ENCODE measurements at regions not wholly inside any gene's neighbourhood (a gene's known extent, or its start where the extent isn't known, plus 50 kb on each side); places are given as distances from the start of the nearest gene placed in this dataset.

DNA sequence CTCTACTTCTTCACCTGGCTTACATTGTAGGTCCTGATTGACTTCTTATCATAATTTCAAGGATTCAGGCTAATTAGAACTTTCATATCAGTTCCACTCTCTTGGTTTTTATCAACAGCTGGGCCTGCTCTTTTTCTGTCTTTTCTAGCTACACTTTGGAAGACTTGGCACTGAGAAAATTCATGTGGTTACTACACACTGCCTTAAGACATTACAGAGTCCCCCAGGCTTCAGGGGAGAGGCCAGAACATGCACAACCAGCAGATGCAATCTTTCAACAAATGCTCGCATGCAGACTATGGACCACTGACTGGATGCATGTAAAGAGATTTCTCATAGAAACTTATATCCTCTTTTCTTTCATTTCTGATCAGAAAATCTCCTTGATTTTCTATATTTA is 423.5 kb downstream of the TUSC7 start:
- no peak for DNase-seq

DNA sequence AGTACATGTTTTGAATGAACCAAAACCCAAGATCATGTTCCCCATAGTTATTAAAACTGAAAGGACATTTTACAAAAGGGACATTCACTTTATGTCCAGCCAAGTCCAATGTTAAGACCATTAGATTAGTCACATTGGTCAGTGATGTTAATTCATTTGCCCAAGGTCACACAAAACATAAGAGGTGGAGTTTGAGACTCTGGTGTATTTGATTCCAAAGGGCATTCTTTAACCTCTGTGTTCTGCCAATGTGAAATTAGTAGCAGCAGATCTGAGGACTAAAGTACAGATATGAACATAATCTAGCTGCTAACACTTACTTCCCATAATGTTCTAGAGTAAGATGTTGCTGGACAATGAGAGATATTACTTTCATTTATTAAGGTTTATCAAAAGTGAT is 425.6 kb downstream of the TUSC7 start:
- DNase-seq = no peak

GRCh38 chr3:117136003-117136402 is 426.4 kb downstream of the TUSC7 start:
- no peak for DNase-seq

GRCh38 chr3:117137065-117137464 is 427.5 kb downstream of the TUSC7 start:
- no peak for DNase-seq

DNA sequence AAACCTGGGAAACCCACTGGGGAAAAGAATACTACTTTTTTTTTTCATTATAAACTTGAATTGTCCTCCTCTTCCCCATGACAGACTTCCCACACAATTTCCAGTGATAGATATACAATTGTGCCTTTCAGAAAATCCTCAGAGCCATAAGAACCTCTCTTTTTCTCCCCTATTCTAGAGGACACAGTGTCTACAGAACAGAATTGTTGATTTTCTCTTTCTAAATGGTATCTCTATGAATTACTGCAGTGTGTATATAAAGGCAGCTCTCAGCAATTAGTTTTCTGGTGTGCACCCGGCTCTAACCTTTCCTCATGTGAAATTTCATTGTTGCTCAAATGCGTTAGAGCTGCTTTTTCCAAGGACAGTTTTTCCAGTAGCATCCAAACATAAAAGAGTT is 430.1 kb downstream of the TUSC7 start:
- no peak for DNase-seq

- no peak for DNase-seq
These were observed 432.2 kb downstream of the TUSC7 start for GRCh38 chr3:117141812-117142211.

DNA sequence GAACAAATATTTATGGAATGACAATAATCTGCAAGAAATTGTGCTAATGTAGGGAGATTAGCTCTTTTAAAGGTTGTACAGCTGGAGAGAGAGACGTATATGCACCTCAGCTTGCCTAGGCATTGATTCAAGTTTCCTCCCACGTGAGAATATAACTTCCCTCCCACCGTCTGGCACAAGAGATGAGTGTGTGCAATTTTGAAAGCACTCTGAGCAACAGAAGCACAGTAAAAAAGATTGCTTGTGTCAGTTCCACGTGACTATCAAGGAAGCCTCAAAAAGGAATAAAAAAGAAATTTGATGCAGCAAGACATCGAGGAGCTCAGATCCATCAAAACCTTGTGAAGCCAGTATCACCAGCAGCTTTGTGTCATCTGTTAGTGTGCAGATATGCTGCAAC is 435.3 kb downstream of the TUSC7 start:
- DNase-seq = no peak

GRCh38 chr3:117145677-117146076 is 436.1 kb downstream of the TUSC7 start:
- DNase-seq = no peak

DNA sequence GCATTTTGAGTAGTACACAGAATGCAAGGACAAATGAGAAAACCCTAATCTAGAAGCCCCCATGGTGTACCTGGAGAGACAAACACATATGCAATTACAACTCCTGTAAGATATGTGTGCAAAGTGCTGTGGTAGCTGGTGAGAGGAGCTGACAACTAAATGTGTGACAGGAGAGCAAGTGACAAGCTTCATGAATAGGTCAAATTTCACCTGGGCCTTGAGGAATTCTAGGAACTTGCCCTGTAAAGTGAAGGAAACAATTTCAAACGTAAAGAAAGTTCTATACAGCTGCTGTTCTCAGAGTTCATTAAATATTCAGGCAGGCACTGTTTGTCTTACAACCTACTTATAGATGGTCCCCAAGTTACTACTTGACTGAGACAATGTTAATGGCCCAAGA is 437.0 kb downstream of the TUSC7 start:
- no peak for DNase-seq

DNA sequence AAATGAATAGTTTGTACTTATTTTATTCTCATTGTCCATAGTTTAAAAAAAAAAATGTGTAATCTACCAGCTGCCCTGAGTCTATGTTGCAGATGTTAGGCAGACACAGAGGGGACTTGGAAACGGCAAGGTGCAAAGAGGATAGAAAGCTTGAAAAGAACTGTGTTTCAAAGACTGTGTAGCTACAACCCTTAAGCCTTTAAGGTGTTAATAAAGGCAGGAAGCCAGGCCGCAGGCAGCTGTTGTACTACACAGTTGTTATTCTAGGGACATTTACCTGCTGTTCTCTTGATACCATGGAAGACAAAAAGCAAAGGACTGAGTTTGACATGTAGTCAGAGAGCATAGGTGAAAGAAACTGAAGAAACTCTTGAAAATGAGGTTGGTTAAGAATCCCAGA is 440.0 kb downstream of the TUSC7 start:
- DNase-seq = no peak

GRCh38 chr3:117150628-117151027 is 441.0 kb downstream of the TUSC7 start:
- DNase-seq = no peak

GRCh38 chr3:117160176-117160575 is 450.6 kb downstream of the TUSC7 start:
- no peak for DNase-seq

DNA sequence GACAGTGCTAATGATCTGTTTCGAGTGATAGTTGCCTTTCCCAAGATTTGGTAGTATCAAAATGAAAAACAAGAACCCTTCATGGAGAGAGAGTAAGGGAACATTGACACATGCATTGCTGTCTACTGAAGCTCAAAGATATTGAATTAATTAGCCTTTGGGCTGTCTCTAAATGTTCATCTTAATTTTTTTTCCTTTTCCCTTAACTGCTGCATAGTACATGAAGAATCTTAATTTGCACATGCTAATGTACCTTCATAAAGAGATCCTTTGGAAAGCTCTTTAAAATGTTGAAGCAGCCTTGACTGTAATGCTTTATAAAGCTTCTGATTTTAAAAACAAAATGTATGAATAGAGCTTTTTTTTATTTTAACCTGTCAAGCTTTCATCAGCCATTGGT is 452.2 kb downstream of the TUSC7 start:
- no peak for DNase-seq

DNA sequence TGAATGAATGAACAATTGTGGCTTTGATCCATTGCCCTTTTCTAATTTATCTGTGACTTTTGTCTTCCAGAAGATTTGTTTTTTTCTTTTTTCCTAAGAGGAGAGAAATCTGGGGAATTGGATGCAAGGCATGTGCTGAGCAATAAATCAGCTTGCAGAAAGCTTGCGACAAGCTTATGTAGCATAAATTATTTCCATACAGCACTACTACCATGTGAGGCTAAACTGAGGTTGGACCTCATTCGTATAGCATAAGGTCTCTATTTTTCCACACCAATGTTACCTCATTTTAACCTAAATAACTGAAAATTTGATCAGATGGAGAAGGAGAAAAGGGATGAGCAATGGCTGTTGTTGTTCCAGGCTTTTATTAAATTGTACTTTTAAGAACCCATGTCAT is 455.6 kb downstream of the TUSC7 start:
- no peak for DNase-seq

DNA sequence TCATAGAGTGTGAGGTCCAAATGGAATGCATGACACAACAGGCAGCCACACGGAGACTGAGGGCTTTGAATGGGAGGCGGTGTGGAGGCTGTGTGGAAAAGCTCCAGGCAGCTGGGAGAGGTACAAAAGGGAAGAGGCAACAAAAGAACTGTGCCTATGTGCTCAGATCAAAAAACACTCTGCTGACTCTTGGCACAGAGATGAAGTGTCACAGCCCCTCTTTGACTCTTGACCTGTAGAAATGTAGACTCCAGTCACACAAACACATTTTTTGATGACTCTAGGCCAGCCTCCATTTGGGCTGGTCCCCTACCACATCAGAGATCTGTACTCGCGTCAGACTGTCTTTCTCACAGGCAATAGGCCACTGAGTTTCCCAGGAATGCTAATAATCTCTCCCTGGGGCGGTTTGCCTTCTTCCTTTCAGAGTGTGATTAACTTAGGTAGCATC is 456.0 kb downstream of the TUSC7 start:
- DNase-seq = no peak

- DNase-seq = no peak
These were observed 459.3 kb downstream of the TUSC7 start for GRCh38 chr3:117168896-117169295.

DNA sequence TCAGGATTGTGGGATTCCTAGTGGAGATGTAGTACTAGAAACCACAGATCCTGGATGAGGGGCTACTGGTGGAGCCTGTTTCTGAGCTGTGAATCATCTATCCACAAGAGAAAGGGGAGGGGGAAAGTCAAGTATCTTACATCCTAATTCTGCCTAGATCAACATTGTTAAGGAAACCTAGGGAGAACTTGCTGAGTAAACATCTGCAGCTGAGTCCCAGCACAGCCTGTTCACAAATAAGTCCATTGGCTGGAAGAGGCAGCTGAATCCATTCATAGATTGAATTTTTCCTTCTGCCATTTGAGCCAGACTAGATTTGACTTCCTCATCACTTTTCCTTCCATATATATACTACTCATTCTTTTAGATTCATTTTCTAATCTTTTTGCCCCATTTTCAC is 460.5 kb downstream of the TUSC7 start:
- DNase-seq = no peak

- DNase-seq = no peak
These were observed 461.5 kb downstream of the TUSC7 start for GRCh38 chr3:117171124-117171523.

GRCh38 chr3:117172426-117172825 is 462.8 kb downstream of the TUSC7 start:
- DNase-seq = no peak

- DNase-seq = no peak
These were observed 471.6 kb downstream of the TUSC7 start for GRCh38 chr3:117181222-117181621.

DNA sequence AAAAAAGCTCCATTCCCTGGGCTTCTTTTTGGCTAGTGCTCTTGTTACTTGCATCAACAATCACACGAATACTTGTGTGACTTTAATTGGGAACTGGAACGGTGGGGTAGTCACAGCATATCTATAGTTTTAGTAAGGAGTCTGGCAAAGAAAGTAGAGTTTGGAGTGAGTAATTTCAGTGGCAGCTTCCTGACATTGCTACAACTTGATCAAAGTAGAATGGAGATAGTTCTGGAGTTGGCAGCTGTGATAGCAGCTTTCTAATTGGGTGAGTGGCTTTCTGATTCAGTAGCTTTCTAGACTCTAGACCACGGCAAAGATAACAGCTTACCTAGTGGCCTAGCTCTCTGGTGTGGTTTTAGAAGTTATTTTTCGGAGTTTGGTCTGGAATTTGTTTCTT is 475.0 kb downstream of the TUSC7 start:
- no peak for DNase-seq

GRCh38 chr3:117191245-117191644 is 481.7 kb downstream of the TUSC7 start:
- no peak for DNase-seq

- DNase-seq = no peak
These were observed 483.3 kb downstream of the TUSC7 start for GRCh38 chr3:117192888-117193287.

- no peak for DNase-seq
These were observed 483.8 kb downstream of the TUSC7 start for GRCh38 chr3:117193390-117193789.

DNA sequence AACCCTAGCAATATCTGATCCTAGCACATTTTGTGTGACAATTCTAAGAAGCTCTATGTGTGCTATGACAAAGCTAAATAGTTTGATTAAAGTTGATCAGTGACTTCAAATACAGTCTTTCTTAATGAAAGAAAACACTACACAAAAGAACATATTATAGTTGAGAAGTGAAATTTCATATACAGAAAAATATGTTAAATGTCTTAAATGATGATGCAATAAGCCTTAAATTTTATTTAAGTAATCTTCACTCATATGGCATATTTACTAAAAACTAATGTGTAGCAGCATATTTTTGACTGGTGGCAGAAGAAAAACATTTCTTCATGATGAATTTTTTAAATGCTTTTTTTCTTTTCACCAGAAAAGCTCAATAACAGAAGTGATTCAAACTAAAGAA is 485.5 kb downstream of the TUSC7 start:
- no peak for DNase-seq

- DNase-seq = no peak
These were observed 491.4 kb downstream of the TUSC7 start for GRCh38 chr3:117200962-117201361.

All from NCI-H2029 (cell line).